Glutamatergic neuron (in vitro differentiated cells): ENCODE measurements at regions not wholly inside any gene's neighbourhood (a gene's known extent, or its start where the extent isn't known, plus 50 kb on each side); places are given as distances from the start of the nearest gene placed in this dataset.

Experiments used
- DNase-seq: peaks from one replicate; pipeline ENCODE4 v3.0.0; 2022
- H3K27ac Mint-ChIP-seq: one replicate; pipeline ENCODE4 v1.8.0; 2020; ENCODE audit warnings: mild to moderate bottlenecking, mixed read lengths, inconsistent platforms; ENCODE audit not compliant: unreplicated experiment
- H3K27me3 Mint-ChIP-seq: one replicate; pipeline ENCODE4 v1.8.0; 2020; ENCODE audit warnings: mild to moderate bottlenecking, moderate library complexity, mixed read lengths, inconsistent platforms; ENCODE audit not compliant: unreplicated experiment
- H3K36me3 Mint-ChIP-seq: one replicate; pipeline ENCODE4 v1.8.0; 2020; ENCODE audit warnings: mild to moderate bottlenecking, mixed read lengths, inconsistent platforms; ENCODE audit not compliant: unreplicated experiment
- H3K4me1 Mint-ChIP-seq: one replicate; pipeline ENCODE4 v1.8.0; 2020; ENCODE audit warnings: mild to moderate bottlenecking, low read depth, mixed read lengths, inconsistent platforms; ENCODE audit not compliant: unreplicated experiment
- H3K4me3 Mint-ChIP-seq: one replicate; pipeline ENCODE4 v1.8.0; 2020; ENCODE audit warnings: mild to moderate bottlenecking, mixed read lengths, inconsistent platforms; ENCODE audit not compliant: unreplicated experiment
- H3K9me3 Mint-ChIP-seq: one replicate; pipeline ENCODE4 v1.8.0; 2020; ENCODE audit warnings: mild to moderate bottlenecking, moderate library complexity, mixed read lengths, inconsistent platforms; ENCODE audit not compliant: unreplicated experiment
- TF ChIP-seq, protein P1 (sequence below): fragments of 200-600 bp; sonication (generic); IDR thresholded peaks from one replicate; pipeline ENCODE4 v1.5.0; 2021; ENCODE audit not compliant: partially characterized antibody, unreplicated experiment

GRCh38 chrX:13125188-13125587 is 80.8 kb upstream of the FAM9C start:
- H3K27me3 Mint-ChIP-seq, result no peaks in the 10 kb centered on the region
- H3K27ac Mint-ChIP-seq, result no peak overlapping the region

GRCh38 chrX:13123857-13124345 is 79.5 kb upstream of the FAM9C start:
- H3K4me3 Mint-ChIP-seq, result no peak overlapping the region
- TF ChIP-seq, protein P1, sequence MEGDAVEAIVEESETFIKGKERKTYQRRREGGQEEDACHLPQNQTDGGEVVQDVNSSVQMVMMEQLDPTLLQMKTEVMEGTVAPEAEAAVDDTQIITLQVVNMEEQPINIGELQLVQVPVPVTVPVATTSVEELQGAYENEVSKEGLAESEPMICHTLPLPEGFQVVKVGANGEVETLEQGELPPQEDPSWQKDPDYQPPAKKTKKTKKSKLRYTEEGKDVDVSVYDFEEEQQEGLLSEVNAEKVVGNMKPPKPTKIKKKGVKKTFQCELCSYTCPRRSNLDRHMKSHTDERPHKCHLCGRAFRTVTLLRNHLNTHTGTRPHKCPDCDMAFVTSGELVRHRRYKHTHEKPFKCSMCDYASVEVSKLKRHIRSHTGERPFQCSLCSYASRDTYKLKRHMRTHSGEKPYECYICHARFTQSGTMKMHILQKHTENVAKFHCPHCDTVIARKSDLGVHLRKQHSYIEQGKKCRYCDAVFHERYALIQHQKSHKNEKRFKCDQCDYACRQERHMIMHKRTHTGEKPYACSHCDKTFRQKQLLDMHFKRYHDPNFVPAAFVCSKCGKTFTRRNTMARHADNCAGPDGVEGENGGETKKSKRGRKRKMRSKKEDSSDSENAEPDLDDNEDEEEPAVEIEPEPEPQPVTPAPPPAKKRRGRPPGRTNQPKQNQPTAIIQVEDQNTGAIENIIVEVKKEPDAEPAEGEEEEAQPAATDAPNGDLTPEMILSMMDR, result no peak
- DNase-seq, result no peak
- H3K4me1 Mint-ChIP-seq, result no peaks in the 10 kb centered on the region
- no peaks in the 10 kb centered on the region for H3K9me3 Mint-ChIP-seq
- no peaks in the 10 kb centered on the region for H3K36me3 Mint-ChIP-seq
- no peaks in the 10 kb centered on the region for H3K27me3 Mint-ChIP-seq
- no peak overlapping the region for H3K27ac Mint-ChIP-seq

More at GRCh38 chrX:13125188-13125587, 80.8 kb upstream of the FAM9C start:
- Mint-ChIP-seq H3K4me1 (no peaks in the 10 kb centered on the region), H3K36me3 (no peaks in the 10 kb centered on the region), H3K4me3 (no peak overlapping the region), H3K9me3 (no peaks in the 10 kb centered on the region)
- DNase-seq, result no peak
- TF ChIP-seq, protein P1, result no peak

- H3K36me3 Mint-ChIP-seq, result no peaks in the 10 kb centered on the region
- H3K27ac Mint-ChIP-seq, result no peak overlapping the region
- no peak for DNase-seq
- H3K9me3 Mint-ChIP-seq, result no peaks in the 10 kb centered on the region
- TF ChIP-seq, protein P1, result no peak
- H3K4me3 Mint-ChIP-seq, result no peak overlapping the region
- no peaks in the 10 kb centered on the region for H3K4me1 Mint-ChIP-seq
- H3K27me3 Mint-ChIP-seq, result no peaks in the 10 kb centered on the region
These were observed 78.9 kb upstream of the FAM9C start for GRCh38 chrX:13123247-13123856.

GRCh38 chrX:13121020-13121555 is 76.7 kb upstream of the FAM9C start:
- no peaks in the 10 kb centered on the region for H3K36me3 Mint-ChIP-seq
- peaks cover 2% of the 10 kb centered on the region for H3K9me3 Mint-ChIP-seq
- TF ChIP-seq, protein P1, result no peak
- DNase-seq, result no peak
- no peak overlapping the region for H3K4me3 Mint-ChIP-seq
- no peaks in the 10 kb centered on the region for H3K27me3 Mint-ChIP-seq
- H3K27ac Mint-ChIP-seq, result no peak overlapping the region
- H3K4me1 Mint-ChIP-seq, result no peaks in the 10 kb centered on the region

GRCh38 chrX:13120017-13120416 is 75.6 kb upstream of the FAM9C start:
- Mint-ChIP-seq H3K27me3 (no peaks in the 10 kb centered on the region), H3K4me1 (no peaks in the 10 kb centered on the region), H3K27ac (no peak overlapping the region), H3K9me3 (peaks cover 2% of the 10 kb centered on the region), H3K36me3 (no peaks in the 10 kb centered on the region), H3K4me3 (no peak overlapping the region)
- TF ChIP-seq, protein P1, result no peak
- no peak for DNase-seq
